ENCODE measurements at regions not wholly inside any gene's neighbourhood (a gene's known extent, or its start where the extent isn't known, plus 50 kb on each side); places are given as distances from the start of the nearest gene placed in this dataset.

GRCh38 chr5:85703296-85703695, 914.4 kb upstream of the COX7C start:
- H3K9ac ChIP-seq (ENCODE audit: insufficient read depth in 1 of 2, low read depth in 2 of 2, low read length in 2 of 2) = no peak overlapping the region
- no peak overlapping the region for H2AFZ ChIP-seq (ENCODE audit: low read depth, low read length)
- H3K9me3 ChIP-seq (replicated peaks; ENCODE audit: control insufficient read depth, insufficient read depth, low read depth, low read length) = no peaks in the 10 kb centered on the region
- H3K4me3 ChIP-seq = no peak overlapping the region
- no peaks in the 10 kb centered on the region for H3K36me3 ChIP-seq (ENCODE audit: control insufficient read depth, insufficient read depth, low read length)
- TF ChIP-seq ZNF780A (CRISPR knock-in tag; IDR thresholded peaks at IDR 0.05) = no peak
- TF ChIP-seq RNF219 (CRISPR knock-in tag; IDR thresholded peaks at IDR 0.05) = no peak
- no peak for TF ChIP-seq E2F6 (IDR thresholded peaks at IDR 0.05; ENCODE audit: borderline replicate concordance in 1 of 2, extremely low read depth in 1 of 2, insufficient read depth in 1 of 2, insufficient read length in 1 of 2, low read depth in 1 of 2, low read length in 1 of 2, poor library complexity in 1 of 2, severe bottlenecking in 1 of 2)
- POLR2A ChIA-PET = no interaction called here
- no peak overlapping the region for H3K4me2 ChIP-seq (ENCODE audit: insufficient read depth, low read length)
- WGBS (ENCODE audit: insufficient coverage, low coverage, missing lambda C conversion rate) = 82% methylated on average over 1 of the region's 1 CpG
- ATAC-seq (no peak), DNase-seq (ENCODE audit: extremely low read depth in 1 of 4, low spot score in 3 of 4) (no peak), FAIRE-seq (peak; percentile 15)
- H4K20me1 ChIP-seq (replicated peaks; ENCODE audit: control insufficient read depth, insufficient read depth, low read length) = no peaks in the 10 kb centered on the region
- H3K27ac ChIP-seq (ENCODE audit: extremely low read depth, low read depth, low read length) = no peak overlapping the region
- intact Hi-C loops (cut with micrococcal nuclease) (no loop called here), in situ Hi-C loops (cut with MboI) (no loop called here)
- no peaks in the 10 kb centered on the region for H3K9me1 ChIP-seq (ENCODE audit: control insufficient read depth, insufficient read depth, low read length)
- H3K27me3 ChIP-seq (ENCODE audit: control insufficient read depth in 2 of 2, insufficient read depth in 2 of 2, low read length in 2 of 2) = no peaks in the 10 kb centered on the region
- CTCF ChIA-PET (ENCODE audit: low intra/inter-chr PET ratio) = no interaction called here
- H3K79me2 ChIP-seq (ENCODE audit: control insufficient read depth, insufficient read depth, low read length) = no peaks in the 10 kb centered on the region
- BruUV-seq (replicated peaks) = no TSS peak
- H3K4me1 ChIP-seq (replicated peaks in 1 of 2; ENCODE audit: control insufficient read depth in 2 of 2, insufficient read depth in 2 of 2, low read length in 2 of 2) = no peaks in the 10 kb centered on the region
